HCT116 (cell line): ENCODE measurements at regions not wholly inside any gene's neighbourhood (a gene's known extent, or its start where the extent isn't known, plus 50 kb on each side); places are given as distances from the start of the nearest gene placed in this dataset.

Experiments used
- ATAC-seq: fragments of 200-7000 bp; cut with Tn5 transposase; 2 replicates; pipeline ENCODE4 v1.9.1; 2020; ENCODE audit warnings: mild to moderate bottlenecking, moderate library complexity
- BruUV-seq: library from RNA; stranded (reverse); fragments of 400-500 nt; replicated peaks from 2 replicates; lab custom pipeline; 2021; lab: Mats Ljungman, UMichigan
- CTCF ChIA-PET: fragments of 300-600 bp; sonication (Branson Sonifier 250); formaldehyde crosslinking; loops from one replicate; lab custom pipeline; 2021; ENCODE audit warnings: antibody characterized with exemption; lab: Charles Lee
- POLR2A ChIA-PET: fragments of 300-600, 350-600 bp; sonication (Branson Sonifier 250); formaldehyde crosslinking; loops from one replicate; lab custom pipeline; 2021; ENCODE audit warnings: antibody characterized with exemption; lab: Charles Lee
- RAD21 ChIA-PET, 2 experiments: fragments of 300-600 bp; sonication (Branson Sonifier 250); formaldehyde crosslinking; loops; one replicate each; lab custom pipeline; 2023; ENCODE audit warnings: low total read pairs in 2 of 2; ENCODE audit not compliant: uncharacterized antibody in 2 of 2, unreplicated experiment in 2 of 2, low non-redundant PET in 1 of 2; lab: Charles Lee
- DNase-seq: peaks from one replicate; pipeline ENCODE4 v3.0.0-alpha.2; 2010; ENCODE audit warnings: low read depth, low spot score
- H2AFZ ChIP-seq: fragments of 200-600 bp; shearing (Covaris generic), sonication (generic); 2 replicates; pipeline ENCODE4 v1.6.1; 2017; ENCODE audit warnings: low read depth, mixed run types, mixed read lengths, antibody characterized with exemption, low read length; ENCODE audit not compliant: poor library complexity, severe bottlenecking
- H3K27ac ChIP-seq: 2 replicates; pipeline ENCODE4 v1.5.1; 2012; ENCODE audit warnings: low read depth, low read length
- H3K27me3 ChIP-seq: fragments of 200-600 bp; sonication (generic); 2 replicates; pipeline ENCODE4 v1.6.1; 2016; ENCODE audit warnings: mixed run types, low read length, mixed read lengths; ENCODE audit not compliant: insufficient read depth
- H3K36me3 ChIP-seq, 2 experiments: fragments of 200-500 bp in 1 of 2; fragments of 200-600 bp in 1 of 2; sonication (Bioruptor generic) in 1 of 2; sonication (generic) in 1 of 2; 2 replicates each; pipeline versions ENCODE4 v1.5.1 to v1.6.1; 2014 to 2016; ENCODE audit warnings: low read length in 2 of 2, inconsistent platforms in 1 of 2, mixed read lengths in 1 of 2, mixed run types in 1 of 2; ENCODE audit not compliant: insufficient read depth in 2 of 2, control insufficient read depth in 1 of 2
- H3K4me1 ChIP-seq, 2 experiments: fragments of 200-600 bp in 1 of 2; sonication (generic) in 1 of 2; 2 replicates each; pipeline versions ENCODE4 v1.5.1 to v1.6.1; 2012 to 2017; ENCODE audit warnings: low read length in 2 of 2, inconsistent platforms in 1 of 2, mild to moderate bottlenecking in 1 of 2, mixed read lengths in 1 of 2, mixed run types in 1 of 2, moderate library complexity in 1 of 2; ENCODE audit not compliant: insufficient read depth in 2 of 2, control insufficient read depth in 1 of 2
- H3K4me2 ChIP-seq: fragments of 200-600 bp; sonication (generic); 2 replicates; pipeline ENCODE4 v1.6.1; 2017; ENCODE audit warnings: mixed run types, low read length, mixed read lengths
- H3K4me3 ChIP-seq, 2 experiments: fragments of 200-600 bp in 1 of 2; sonication (generic) in 1 of 2; replicated peaks in 1 of 2; 2 replicates each; pipeline ENCODE4 v1.5.1; 2011 to 2016; ENCODE audit warnings: low read length in 2 of 2, control low read depth in 1 of 2, low read depth in 1 of 2, mild to moderate bottlenecking in 1 of 2, mixed read lengths in 1 of 2, mixed run types in 1 of 2
- H3K79me2 ChIP-seq: fragments of 200-600 bp; sonication (generic); 2 replicates; pipeline ENCODE4 v1.6.1; 2017; ENCODE audit warnings: mild to moderate bottlenecking, mixed run types, low read length, moderate library complexity, mixed read lengths; ENCODE audit not compliant: insufficient read depth
- H3K9ac ChIP-seq: fragments of 200-600 bp; sonication (generic); 2 replicates; pipeline ENCODE4 v1.6.1; 2016; ENCODE audit warnings: low read length, mixed read lengths
- H3K9me2 ChIP-seq: fragments of 200-600 bp; sonication (generic), shearing (Covaris generic); 2 replicates; pipeline ENCODE4 v1.6.1; 2017; ENCODE audit warnings: mixed run types, mild to moderate bottlenecking, moderate library complexity; ENCODE audit not compliant: insufficient read depth
- H3K9me3 ChIP-seq, 2 experiments: fragments of 200-500 bp in 1 of 2; fragments of 200-600 bp in 1 of 2; sonication (Bioruptor generic) in 1 of 2; sonication (generic) in 1 of 2; 2 replicates each; pipeline ENCODE4 v1.6.1; 2014 to 2017; ENCODE audit warnings: low read length in 2 of 2, mixed read lengths in 2 of 2, inconsistent platforms in 1 of 2, low read depth in 1 of 2, mild to moderate bottlenecking in 1 of 2, mixed run types in 1 of 2, moderate library complexity in 1 of 2; ENCODE audit not compliant: control insufficient read depth in 1 of 2, insufficient read depth in 1 of 2
- H4K20me1 ChIP-seq: fragments of 200-600 bp; sonication (generic), shearing (Covaris generic); 2 replicates; pipeline ENCODE4 v1.6.1; 2017; ENCODE audit warnings: mixed run types, mild to moderate bottlenecking, moderate library complexity; ENCODE audit not compliant: insufficient read depth
- CBX3 ChIP-seq: IDR thresholded peaks from 2 replicates; pipeline ENCODE4 v1.6.1; 2012; ENCODE audit warnings: low read depth
- CTCF ChIP-seq, 3 experiments: fragments of 200-600 bp in 1 of 3; sonication (generic) in 1 of 3; IDR thresholded peaks in 2 of 3; conservative IDR thresholded peaks in 1 of 3; 2 replicates each; pipeline ENCODE4 v1.5.1; 2012 to 2017; ENCODE audit warnings: low read depth in 2 of 3, low read length in 2 of 3, antibody characterized with exemption in 1 of 3, borderline replicate concordance in 1 of 3, control low read depth in 1 of 3, mild to moderate bottlenecking in 1 of 3, mixed read lengths in 1 of 3, mixed run types in 1 of 3, moderate library complexity in 1 of 3; ENCODE audit not compliant: insufficient read depth in 1 of 3
- FOSL1 ChIP-seq: IDR thresholded peaks from 2 replicates; pipeline ENCODE4 v1.6.1; 2012; ENCODE audit warnings: low read depth
- MAX ChIP-seq: IDR thresholded peaks from 2 replicates; pipeline ENCODE4 v1.6.1; 2012
- RAD21 ChIP-seq: IDR thresholded peaks from 2 replicates; pipeline ENCODE4 v1.6.1; 2012; ENCODE audit warnings: low read depth, mild to moderate bottlenecking
- intact Hi-C: fragments of 100-400 bp; cut with micrococcal nuclease; formaldehyde crosslinking; loops from 2 replicates; pipeline ENCODE4 v1.10.0; 2022

- intact Hi-C loops: no loop called here
- TF ChIP-seq FOSL1: no peak
- TF ChIP-seq CBX3: no peak
- TF ChIP-seq MAX: no peak
- H3K9me3 ChIP-seq: no peaks in the 10 kb centered on the region
- H3K4me2 ChIP-seq: no peak overlapping the region
- CTCF ChIA-PET: no interaction called here
- RAD21 ChIA-PET: no interaction called here
- H3K27ac ChIP-seq: no peak overlapping the region
- no TSS peak for BruUV-seq
- H3K79me2 ChIP-seq: no peaks in the 10 kb centered on the region
- H3K4me3 ChIP-seq: no peak overlapping the region
- no peaks in the 10 kb centered on the region for H3K27me3 ChIP-seq
- no peak overlapping the region for H3K9ac ChIP-seq
- ATAC-seq (no peak), DNase-seq (no peak)
- no peaks in the 10 kb centered on the region for H3K4me1 ChIP-seq
- H4K20me1 ChIP-seq: no peaks in the 10 kb centered on the region
- H2AFZ ChIP-seq: no peak overlapping the region
- POLR2A ChIA-PET: no interaction called here
- H3K36me3 ChIP-seq: no peaks in the 10 kb centered on the region
- H3K9me2 ChIP-seq: no peaks in the 10 kb centered on the region
Observed at GRCh38 chr5:163094492-163095180, 342.8 kb upstream of the CCNG1 start.

- Histone ChIP-seq H3K36me3 (no peaks in the 10 kb centered on the region), H3K9ac (no peak overlapping the region), H3K27ac (no peak overlapping the region), H2AFZ (no peak overlapping the region), H3K79me2 (no peaks in the 10 kb centered on the region), H3K4me1 (no peaks in the 10 kb centered on the region), H3K27me3 (no peaks in the 10 kb centered on the region), H4K20me1 (no peaks in the 10 kb centered on the region), H3K4me3 (no peak overlapping the region), H3K4me2 (no peak overlapping the region), H3K9me3 (no peaks in the 10 kb centered on the region), H3K9me2 (no peaks in the 10 kb centered on the region)
- ChIA-PET CTCF (no interaction called here), POLR2A (no interaction called here), RAD21 (no interaction called here)
- no peak for DNase-seq
- no TSS peak for BruUV-seq
- intact Hi-C loops: loop anchor here (10.0 kb wide), 1 partner anchor 300 kb away; no protein-coding TSS in a partner anchor
- ATAC-seq: no peak
- no peak for TF ChIP-seq FOSL1
- TF ChIP-seq RAD21: 0 out of 2 replicates have a peak, but pooled peaks have one; percentile 10
- peak in 2 of 3 experiments; percentile 25 to 52; a peak in 3 of 6 replicates for TF ChIP-seq CTCF (IDR thresholded peaks at IDR 0.05 in 2 of 3, conservative IDR thresholded peaks at IDR 0.05 in 1 of 3; ENCODE audit: borderline replicate concordance in 1 of 3, insufficient read depth in 1 of 3, low read depth in 2 of 3, low read length in 2 of 3)
Observed at GRCh38 chr5:163104464-163104863, 332.9 kb upstream of the CCNG1 start.
